Chondrocyte (in vitro differentiated cells): ENCODE measurements at regions not wholly inside any gene's neighbourhood (a gene's known extent, or its start where the extent isn't known, plus 50 kb on each side); places are given as distances from the start of the nearest gene placed in this dataset.

Source experiments
- DNase-seq: peaks from one replicate; pipeline ENCODE4 v3.0.0; 2021; ENCODE audit warnings: mixed read lengths, low spot score
- H3K27ac Mint-ChIP-seq: one replicate; pipeline ENCODE4 v1.8.0; 2021; ENCODE audit warnings: mild to moderate bottlenecking, moderate library complexity, mixed read lengths; ENCODE audit not compliant: unreplicated experiment
- H3K27me3 Mint-ChIP-seq: 2 replicates; pipeline ENCODE4 v1.8.0; 2021; ENCODE audit warnings: low read depth, mixed read lengths
- H3K36me3 Mint-ChIP-seq: 2 replicates; pipeline ENCODE4 v1.8.0; 2021; ENCODE audit warnings: low read depth, mixed read lengths
- H3K4me1 Mint-ChIP-seq: 2 replicates; pipeline ENCODE4 v1.8.0; 2021; ENCODE audit warnings: low read depth, mild to moderate bottlenecking, mixed read lengths
- H3K4me3 Mint-ChIP-seq: one replicate; pipeline ENCODE4 v1.8.0; 2021; ENCODE audit warnings: mild to moderate bottlenecking, moderate library complexity, mixed read lengths; ENCODE audit not compliant: unreplicated experiment
- H3K9me3 Mint-ChIP-seq: 2 replicates; pipeline ENCODE4 v1.8.0; 2021; ENCODE audit warnings: low read depth, mixed read lengths
- TF ChIP-seq, protein P1 (sequence below): fragments of 200-600 bp; sonication (generic); IDR thresholded peaks from 2 replicates; pipeline ENCODE4 v1.5.0; 2021; ENCODE audit warnings: antibody characterized with exemption, mild to moderate bottlenecking, moderate library complexity

DNA sequence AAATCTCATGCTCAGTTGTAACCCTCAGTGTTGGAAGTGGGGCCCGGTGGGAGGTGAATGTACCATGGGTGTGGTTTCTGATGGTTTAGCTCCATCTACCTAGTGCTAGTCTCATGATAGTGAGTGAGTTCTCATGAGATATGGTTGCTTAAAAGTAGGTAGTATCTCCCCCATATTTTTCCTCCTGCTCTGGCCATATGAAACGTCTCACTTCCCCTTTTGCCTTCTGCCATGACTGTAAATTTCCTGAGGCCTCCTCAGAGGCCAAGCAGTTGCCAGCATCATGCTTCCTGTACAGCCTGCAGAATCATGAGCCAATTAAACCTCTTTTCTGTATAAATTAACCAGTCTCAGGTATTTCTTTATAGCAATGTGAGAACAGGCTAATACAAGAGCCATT lies 62.8 kb upstream of the RNF152 start:
- DNase-seq, result no peak
- H3K27ac Mint-ChIP-seq, result no peak overlapping the region
- H3K9me3 Mint-ChIP-seq, result no peaks in the 10 kb centered on the region

DNA sequence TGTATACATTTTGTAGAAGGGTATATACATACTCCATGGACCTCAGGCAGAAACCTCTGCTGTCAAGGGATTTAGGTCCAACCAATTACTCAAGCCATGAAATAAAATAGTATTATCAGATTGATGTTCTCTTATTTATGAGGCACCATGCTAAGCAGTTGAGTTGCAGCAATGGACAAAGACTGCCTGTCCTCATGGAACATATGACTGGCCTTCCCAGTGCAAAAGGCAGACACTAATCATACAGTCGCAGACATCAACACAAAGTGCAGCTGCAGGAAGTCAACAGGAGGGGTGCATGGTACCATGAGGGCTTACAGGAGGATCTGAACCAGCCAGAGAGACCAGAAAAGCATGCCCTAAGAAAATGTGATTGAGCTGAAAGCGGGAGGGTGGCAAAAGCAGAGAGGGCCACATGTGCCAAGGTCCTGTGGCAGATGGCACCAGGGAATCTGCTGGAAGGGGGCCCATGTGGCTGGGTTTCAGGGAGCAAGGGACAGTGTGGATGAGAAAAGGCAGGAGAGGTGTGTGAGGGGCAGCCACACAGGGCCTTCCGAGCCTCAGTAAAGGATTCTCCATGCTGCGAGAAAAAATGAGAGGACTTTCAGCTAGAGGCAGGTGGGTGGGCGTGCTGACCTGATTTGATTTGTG lies 61.4 kb upstream of the RNF152 start:
- Mint-ChIP-seq H3K4me3 (no peak overlapping the region), H3K9me3 (no peaks in the 10 kb centered on the region), H3K36me3 (peaks cover 2% of the 10 kb centered on the region), H3K27ac (no peak overlapping the region), H3K4me1 (peaks cover 62% of the 10 kb centered on the region), H3K27me3 (no peaks in the 10 kb centered on the region)
- no peak for DNase-seq
- TF ChIP-seq, protein P1, sequence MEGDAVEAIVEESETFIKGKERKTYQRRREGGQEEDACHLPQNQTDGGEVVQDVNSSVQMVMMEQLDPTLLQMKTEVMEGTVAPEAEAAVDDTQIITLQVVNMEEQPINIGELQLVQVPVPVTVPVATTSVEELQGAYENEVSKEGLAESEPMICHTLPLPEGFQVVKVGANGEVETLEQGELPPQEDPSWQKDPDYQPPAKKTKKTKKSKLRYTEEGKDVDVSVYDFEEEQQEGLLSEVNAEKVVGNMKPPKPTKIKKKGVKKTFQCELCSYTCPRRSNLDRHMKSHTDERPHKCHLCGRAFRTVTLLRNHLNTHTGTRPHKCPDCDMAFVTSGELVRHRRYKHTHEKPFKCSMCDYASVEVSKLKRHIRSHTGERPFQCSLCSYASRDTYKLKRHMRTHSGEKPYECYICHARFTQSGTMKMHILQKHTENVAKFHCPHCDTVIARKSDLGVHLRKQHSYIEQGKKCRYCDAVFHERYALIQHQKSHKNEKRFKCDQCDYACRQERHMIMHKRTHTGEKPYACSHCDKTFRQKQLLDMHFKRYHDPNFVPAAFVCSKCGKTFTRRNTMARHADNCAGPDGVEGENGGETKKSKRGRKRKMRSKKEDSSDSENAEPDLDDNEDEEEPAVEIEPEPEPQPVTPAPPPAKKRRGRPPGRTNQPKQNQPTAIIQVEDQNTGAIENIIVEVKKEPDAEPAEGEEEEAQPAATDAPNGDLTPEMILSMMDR, result no peak

More for the DNA sequence above, 62.8 kb upstream of the RNF152 start:
- H3K4me1 Mint-ChIP-seq, result peaks cover 62% of the 10 kb centered on the region
- no peaks in the 10 kb centered on the region for H3K27me3 Mint-ChIP-seq
- no peak overlapping the region for H3K4me3 Mint-ChIP-seq
- TF ChIP-seq, protein P1, result no peak
- H3K36me3 Mint-ChIP-seq, result peaks cover 2% of the 10 kb centered on the region

DNA sequence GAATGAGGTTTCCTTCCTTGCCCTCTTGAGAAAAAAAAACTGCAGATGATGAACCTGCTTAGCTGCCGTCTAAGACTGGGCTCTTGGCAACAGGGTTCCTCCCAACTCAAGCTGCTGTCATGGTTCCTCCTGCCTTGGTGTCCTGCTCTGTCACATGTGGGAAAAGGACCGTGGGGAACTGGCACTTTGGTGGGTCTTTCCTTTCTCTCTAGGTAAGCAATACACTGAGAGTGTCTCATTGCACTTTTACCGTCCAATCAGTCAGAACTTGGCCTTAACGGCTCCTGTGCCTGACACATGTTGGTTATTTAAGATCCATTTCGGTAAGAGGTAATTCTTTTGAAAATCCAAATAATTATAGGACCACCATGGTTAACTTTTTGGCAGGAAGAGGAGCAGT lies 60.8 kb upstream of the RNF152 start:
- TF ChIP-seq, protein P1, result no peak
- Mint-ChIP-seq H3K36me3 (peaks cover 2% of the 10 kb centered on the region), H3K27ac (peak overlapping the region; percentile 95), H3K4me1 (peaks cover 63% of the 10 kb centered on the region), H3K9me3 (no peaks in the 10 kb centered on the region), H3K27me3 (no peaks in the 10 kb centered on the region), H3K4me3 (no peak overlapping the region)
- no peak for DNase-seq

DNA sequence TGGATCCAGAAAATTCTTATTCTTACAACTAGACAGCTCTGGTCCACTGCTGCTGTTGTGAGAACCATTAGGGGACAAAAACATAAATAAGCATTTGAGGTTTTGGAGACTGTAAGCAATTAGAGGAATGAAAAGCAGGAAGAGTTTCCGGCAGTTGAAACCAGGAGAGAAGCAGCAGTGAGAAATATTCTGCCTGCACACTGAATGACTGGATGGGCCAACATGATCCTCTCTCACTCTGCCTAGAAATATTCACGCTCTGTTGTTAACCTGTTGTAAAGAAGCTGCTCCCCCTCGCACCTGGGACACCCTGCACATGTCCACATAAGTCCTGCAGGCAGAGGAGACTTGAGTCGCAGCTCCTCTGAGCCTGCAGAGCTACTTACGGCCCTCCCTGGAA lies 60.4 kb upstream of the RNF152 start:
- Mint-ChIP-seq H3K36me3 (peaks cover 2% of the 10 kb centered on the region), H3K4me3 (no peak overlapping the region), H3K27me3 (no peaks in the 10 kb centered on the region), H3K4me1 (peaks cover 63% of the 10 kb centered on the region), H3K9me3 (no peaks in the 10 kb centered on the region), H3K27ac (peak overlapping the region; percentile 95)
- TF ChIP-seq, protein P1, result no peak
- no peak for DNase-seq

DNA sequence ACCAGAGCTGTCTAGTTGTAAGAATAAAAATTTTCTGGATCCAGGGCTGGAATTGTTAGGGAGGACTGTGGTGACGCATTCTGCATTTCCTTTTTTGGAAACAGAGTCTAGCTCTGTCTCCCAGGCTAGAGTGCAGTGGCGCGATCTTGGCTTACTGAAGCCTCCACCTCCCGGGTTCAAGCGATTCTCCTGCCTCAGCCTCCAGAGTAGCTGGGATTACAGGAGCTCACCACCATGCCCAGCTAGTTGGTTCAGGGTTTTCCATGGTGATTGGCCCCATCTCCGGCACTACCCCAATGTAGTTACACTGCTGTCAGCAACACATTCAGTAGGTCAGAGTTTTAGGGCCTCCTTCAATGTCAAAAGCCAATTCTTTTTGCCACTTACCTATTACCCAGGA lies 58.6 kb upstream of the RNF152 start:
- Mint-ChIP-seq H3K27ac (peak overlapping the region; percentile 63), H3K4me3 (no peak overlapping the region), H3K9me3 (no peaks in the 10 kb centered on the region), H3K27me3 (no peaks in the 10 kb centered on the region), H3K36me3 (no peaks in the 10 kb centered on the region), H3K4me1 (peaks cover 77% of the 10 kb centered on the region)
- no peak for DNase-seq
- TF ChIP-seq, protein P1, result no peak
